Astrocyte (in vitro differentiated cells and primary cell): ENCODE measurements at regions not wholly inside any gene's neighbourhood (a gene's known extent, or its start where the extent isn't known, plus 50 kb on each side); places are given as distances from the start of the nearest gene placed in this dataset.
"Not testable (repeated sequence)": the region's sequence is repeated elsewhere in the genome, so short reads cannot be mapped to it uniquely, and the experiment has no call there.

Experiments
- EZH2 ChIP-seq: IDR thresholded peaks from 2 replicates; pipeline ENCODE4 v1.6.1; 2012; ENCODE audit warnings: mild to moderate bottlenecking, low read length, inconsistent platforms; ENCODE audit not compliant: insufficient read depth
- TF ChIP-seq, protein P1 (sequence below): IDR thresholded peaks from 2 replicates; pipeline ENCODE4 v1.5.1; 2011; ENCODE audit warnings: low read depth, mild to moderate bottlenecking, inconsistent platforms, low read length, moderate library complexity; ENCODE audit not compliant: insufficient read depth

- TF ChIP-seq, protein P1, sequence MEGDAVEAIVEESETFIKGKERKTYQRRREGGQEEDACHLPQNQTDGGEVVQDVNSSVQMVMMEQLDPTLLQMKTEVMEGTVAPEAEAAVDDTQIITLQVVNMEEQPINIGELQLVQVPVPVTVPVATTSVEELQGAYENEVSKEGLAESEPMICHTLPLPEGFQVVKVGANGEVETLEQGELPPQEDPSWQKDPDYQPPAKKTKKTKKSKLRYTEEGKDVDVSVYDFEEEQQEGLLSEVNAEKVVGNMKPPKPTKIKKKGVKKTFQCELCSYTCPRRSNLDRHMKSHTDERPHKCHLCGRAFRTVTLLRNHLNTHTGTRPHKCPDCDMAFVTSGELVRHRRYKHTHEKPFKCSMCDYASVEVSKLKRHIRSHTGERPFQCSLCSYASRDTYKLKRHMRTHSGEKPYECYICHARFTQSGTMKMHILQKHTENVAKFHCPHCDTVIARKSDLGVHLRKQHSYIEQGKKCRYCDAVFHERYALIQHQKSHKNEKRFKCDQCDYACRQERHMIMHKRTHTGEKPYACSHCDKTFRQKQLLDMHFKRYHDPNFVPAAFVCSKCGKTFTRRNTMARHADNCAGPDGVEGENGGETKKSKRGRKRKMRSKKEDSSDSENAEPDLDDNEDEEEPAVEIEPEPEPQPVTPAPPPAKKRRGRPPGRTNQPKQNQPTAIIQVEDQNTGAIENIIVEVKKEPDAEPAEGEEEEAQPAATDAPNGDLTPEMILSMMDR: not testable (repeated sequence)
- not testable (repeated sequence) for TF ChIP-seq EZH2
Measured at GRCh38 chr3:34090379-34090778, 291.9 kb downstream of the PDCD6IP start.
